OCI-LY3 (cell line): ENCODE measurements at regions not wholly inside any gene's neighbourhood (a gene's known extent, or its start where the extent isn't known, plus 50 kb on each side); places are given as distances from the start of the nearest gene placed in this dataset.

Source experiments
- EZH2phosphoT487 ChIP-seq: fragments of 200-600 bp; shearing (Covaris generic); IDR thresholded peaks from 2 replicates; pipeline ENCODE4 v1.6.1; 2018; ENCODE audit warnings: antibody characterized with exemption, mixed run types, low read depth
- TF ChIP-seq, protein P1 (sequence below): fragments of 200-600, 300-600 bp; sonication (generic); IDR thresholded peaks from 2 replicates; pipeline ENCODE4 v1.5.1; 2014; ENCODE audit warnings: antibody characterized with exemption, low read length, low read depth

GRCh38 chr4:10381146-10381545, 76.1 kb downstream of the ZNF518B start:
- TF ChIP-seq, protein P1, sequence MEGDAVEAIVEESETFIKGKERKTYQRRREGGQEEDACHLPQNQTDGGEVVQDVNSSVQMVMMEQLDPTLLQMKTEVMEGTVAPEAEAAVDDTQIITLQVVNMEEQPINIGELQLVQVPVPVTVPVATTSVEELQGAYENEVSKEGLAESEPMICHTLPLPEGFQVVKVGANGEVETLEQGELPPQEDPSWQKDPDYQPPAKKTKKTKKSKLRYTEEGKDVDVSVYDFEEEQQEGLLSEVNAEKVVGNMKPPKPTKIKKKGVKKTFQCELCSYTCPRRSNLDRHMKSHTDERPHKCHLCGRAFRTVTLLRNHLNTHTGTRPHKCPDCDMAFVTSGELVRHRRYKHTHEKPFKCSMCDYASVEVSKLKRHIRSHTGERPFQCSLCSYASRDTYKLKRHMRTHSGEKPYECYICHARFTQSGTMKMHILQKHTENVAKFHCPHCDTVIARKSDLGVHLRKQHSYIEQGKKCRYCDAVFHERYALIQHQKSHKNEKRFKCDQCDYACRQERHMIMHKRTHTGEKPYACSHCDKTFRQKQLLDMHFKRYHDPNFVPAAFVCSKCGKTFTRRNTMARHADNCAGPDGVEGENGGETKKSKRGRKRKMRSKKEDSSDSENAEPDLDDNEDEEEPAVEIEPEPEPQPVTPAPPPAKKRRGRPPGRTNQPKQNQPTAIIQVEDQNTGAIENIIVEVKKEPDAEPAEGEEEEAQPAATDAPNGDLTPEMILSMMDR: no peak
- TF ChIP-seq EZH2phosphoT487: no peak
